G401.6 (cell line): ENCODE measurements at regions not wholly inside any gene's neighbourhood (a gene's known extent, or its start where the extent isn't known, plus 50 kb on each side); places are given as distances from the start of the nearest gene placed in this dataset.

Source experiments
- FAIRE-seq: peaks from 2 replicates; lab custom pipeline; 2012; peaks lifted over from hg19 to GRCh38; lab: Jason Lieb, UNC

DNA sequence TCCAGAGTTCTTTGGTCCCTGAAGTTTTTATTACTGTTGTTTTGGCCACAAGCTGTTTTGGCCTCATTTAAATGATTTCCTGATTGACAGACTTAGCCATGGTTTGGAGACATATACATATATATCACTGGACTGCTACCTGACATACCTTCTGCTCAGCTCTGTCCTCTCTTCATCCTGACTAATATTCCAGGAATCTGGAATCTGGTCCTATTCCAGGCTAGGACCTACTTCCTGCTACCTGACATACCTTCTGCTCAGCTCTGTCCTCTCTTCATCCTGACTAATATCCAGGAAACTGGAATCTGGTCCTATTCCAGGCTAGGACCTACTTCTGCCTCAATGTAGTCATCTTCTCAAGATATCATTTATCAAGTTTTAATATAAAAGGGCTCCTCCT, 724.4 kb upstream of the ROBO1 start:
- FAIRE-seq, result no peak

DNA sequence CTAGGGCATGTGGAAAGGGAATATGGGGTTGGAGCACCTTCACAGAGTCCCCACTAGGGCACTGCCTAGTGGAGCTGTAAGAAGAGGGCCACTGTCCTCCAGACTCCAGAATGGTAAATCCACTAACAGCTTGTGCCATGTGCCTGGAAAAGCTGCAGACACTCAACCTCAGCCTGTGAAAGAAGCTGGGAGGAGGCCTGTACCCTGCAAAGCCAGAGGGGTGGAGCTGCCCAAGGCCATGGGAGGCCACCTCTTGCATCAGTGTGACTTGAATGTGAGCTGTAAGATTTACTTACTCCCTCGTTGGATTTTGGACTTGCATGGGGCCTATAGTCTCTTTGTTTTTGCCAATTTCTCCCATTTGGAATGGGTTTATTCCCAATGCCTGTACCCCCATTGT, 705.2 kb upstream of the ROBO1 start:
- no peak for FAIRE-seq

DNA sequence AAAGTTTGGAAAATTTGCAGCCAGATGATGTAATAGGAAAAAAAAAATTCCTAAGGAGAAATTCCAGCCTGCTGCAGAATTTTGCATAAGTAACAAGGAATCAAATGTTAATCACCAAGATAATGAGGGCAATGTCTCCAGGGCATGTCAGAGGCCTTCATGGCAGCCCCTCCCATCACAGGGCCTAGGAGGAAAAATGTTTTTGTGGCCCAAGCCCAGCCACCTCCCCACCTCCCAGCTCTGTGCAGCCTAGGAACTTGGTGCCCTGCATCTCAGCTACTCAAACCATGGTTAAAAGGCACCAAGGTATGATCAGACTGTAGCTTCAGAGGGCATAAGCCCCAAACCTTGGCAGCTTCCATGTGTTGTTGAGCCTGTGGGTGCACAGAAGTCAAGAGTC, 704.7 kb upstream of the ROBO1 start:
- no peak for FAIRE-seq

DNA sequence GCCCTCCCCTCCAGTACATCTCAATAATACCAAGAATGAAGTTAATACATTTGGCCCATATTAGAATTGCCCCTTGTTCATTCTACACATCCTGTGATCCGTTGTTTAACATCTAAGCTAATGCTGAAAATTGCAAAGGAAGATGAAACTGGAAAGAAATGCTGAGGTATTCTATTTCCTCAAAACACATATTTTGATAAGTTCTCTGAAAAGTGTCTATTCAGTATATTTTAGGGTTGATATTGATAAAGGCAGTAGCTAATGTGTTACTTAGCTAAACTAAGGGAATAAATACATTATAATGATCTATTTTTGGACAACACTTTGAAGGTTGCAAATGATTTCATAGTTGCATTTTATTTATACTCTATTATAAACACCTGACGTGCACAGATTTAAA, 702.6 kb upstream of the ROBO1 start:
- no peak for FAIRE-seq

DNA sequence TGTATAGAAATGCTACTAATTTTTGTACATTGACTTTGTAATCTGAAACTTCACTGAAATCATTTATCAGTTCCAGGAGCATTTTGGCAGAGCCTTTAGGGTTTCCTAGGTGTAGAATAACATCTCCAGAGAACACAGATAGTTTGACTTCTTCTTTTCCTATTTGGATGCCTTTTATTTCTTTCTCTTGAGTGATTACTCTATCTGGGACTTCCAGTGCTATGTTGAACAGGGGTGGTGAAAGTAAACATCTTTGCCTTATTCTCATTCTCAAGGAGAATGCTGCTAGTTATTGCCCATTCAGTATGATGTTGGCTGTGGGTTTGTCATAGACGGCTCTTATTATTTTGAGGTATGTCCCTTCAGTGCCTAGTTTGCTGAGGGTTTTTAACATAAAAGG, 697.9 kb upstream of the ROBO1 start:
- no peak for FAIRE-seq

DNA sequence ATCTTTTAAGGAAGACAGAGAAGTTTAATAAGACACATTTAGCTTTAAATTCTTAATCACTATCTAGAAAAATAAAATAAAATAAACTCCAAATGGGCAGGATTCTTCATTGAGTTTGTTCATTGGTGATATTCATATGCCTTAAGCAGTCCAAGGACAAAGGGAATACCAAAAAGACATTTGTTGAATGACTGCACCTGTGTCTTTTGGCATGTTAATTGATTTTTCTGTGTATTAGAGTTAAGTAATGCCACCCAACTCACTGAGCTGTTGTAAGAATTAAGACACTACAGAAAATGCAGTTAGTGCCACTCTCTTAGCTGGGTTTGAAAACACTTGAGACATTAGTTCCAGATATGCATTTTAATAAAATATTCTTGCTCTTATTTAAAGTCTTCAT, 683.6 kb upstream of the ROBO1 start:
- no peak for FAIRE-seq

DNA sequence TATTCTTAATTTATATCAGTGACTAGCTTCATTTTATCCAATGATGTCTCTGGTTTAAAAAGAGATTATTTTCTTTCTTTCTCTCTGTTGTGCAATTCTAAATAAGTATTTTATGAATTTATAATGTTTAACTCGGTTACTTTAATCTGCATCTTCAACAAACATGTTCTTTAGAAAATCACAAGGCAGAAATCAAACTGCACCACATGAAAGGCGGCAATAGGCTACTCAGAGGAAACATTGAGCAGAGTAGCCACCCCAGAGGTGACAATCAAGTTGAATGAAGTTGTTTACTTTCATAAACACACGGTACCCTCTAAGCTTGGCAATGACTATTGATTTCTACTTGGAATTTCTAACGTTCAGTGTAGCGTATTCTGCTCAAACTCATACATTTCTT, 677.8 kb upstream of the ROBO1 start:
- no peak for FAIRE-seq

DNA sequence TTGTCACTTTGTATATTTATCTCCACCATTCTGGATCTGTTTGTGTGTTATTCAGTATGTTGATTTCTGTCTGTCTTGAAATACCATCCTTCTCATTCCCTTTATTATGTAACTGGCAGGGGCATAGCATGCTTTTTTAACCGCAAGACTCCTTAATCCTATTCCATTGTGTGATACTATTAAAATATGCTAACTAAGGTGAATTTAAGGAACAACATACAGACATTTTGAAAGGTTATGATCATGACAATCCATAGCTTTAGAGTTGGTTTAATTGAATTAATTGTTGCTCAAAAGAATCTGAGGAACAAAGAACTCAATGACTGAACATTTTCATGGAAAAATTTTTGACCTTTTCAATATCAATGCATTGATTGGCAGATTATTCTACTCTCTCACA, 677.3 kb upstream of the ROBO1 start:
- FAIRE-seq, result no peak

DNA sequence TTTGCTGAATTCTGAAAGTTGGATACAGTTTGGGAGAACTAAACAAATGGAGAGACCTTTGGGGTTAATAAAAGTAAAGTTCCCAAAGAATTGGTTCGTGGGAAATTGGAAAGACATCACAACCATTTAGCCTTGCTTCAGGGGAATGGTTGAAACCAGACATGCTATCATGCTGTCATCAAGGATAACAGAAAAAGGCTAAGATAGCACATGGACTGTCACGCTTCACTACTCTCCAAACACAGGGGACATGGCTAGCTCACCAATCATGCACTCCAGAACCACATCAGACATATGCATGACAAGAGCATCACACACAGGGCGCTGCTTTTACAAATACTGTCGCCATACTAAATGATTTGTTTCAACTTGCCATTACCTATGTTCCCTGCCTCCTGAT, 671.7 kb upstream of the ROBO1 start:
- no peak for FAIRE-seq

DNA sequence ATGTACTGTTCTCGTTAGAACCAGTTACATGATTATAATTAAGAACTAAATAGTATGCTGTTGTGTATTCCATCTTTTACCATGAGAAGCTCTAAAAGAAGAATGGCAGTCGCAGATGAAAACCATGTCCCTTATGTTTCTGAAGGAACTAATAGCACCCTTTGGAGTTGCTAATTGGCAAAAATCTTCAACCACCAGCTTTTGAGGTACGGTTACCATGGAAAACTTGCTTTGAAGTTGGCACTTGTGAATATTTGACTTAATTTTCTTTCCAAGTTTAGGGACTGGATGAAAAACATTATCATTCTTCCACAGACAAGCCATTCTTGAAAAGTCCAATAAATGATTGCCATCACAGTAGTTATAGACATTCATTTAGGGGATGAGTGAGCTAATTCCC, 666.6 kb upstream of the ROBO1 start:
- no peak for FAIRE-seq

DNA sequence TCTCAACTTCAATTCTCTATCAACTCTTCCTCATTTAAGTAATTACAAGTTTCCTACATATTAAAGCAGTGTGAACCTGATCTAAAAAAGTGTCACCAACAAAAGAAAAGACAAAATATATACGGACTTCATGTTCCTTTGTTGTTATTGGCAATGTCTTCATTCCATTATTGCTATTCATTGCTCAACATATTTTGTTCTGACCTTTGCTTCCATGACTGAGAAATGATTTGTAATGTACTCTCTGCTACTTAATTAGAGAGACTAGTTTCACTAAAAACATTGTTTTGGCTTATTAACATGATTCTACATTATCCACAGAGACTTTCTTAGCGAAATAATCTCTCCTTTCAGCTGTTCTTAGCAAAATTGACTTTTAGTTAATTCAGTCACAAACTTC, 657.2 kb upstream of the ROBO1 start:
- FAIRE-seq, result no peak

DNA sequence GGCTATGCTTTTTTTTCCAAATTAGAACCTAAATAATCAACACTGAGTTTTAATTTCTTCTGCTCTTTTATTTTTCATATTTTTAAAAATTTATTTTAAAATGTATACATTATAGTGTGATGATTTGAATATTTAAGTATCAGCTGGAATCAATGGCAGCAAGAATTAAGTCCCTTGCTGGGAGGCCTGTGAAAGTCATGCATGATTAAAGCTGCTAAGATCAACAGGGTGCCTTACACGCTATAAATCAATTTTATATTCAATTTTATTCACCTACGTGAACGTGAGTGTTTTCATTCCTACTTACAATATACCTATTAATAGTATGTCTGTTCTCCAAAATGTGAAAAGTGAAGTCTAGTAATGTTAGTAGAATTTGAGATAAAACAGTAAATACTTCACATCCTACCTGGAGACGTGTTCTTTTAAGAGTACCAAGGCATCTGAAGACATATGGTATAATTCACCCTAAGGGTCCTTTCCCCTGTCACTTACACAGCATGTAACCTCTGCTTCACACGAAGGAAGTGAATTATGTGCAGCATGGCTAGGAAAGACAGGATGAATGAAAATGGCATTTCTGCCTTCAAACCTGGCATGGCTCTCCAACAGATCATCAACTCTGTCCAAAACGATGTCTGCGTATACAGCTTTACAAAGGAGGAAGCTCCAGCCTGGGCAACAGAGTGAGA, 640.4 kb upstream of the ROBO1 start:
- no peak for FAIRE-seq

DNA sequence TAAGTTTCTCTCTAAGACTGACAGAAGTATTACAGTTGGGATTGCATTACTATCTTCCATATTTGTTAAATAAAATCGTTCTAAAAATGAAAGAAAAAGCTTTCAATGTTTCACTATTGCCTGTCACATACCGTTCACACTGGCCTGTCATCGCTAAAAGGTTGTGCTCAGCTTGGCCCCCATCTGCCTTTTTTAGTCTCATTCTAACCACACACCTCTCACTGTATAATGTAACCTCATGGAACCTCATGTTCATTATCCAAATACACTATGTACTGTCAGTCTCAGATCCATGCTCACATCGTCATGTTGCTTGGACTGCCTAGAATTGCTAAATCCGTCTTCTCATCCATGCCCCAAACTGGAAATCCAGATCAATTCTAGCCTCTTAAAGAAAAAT, 637.8 kb upstream of the ROBO1 start:
- no peak for FAIRE-seq

DNA sequence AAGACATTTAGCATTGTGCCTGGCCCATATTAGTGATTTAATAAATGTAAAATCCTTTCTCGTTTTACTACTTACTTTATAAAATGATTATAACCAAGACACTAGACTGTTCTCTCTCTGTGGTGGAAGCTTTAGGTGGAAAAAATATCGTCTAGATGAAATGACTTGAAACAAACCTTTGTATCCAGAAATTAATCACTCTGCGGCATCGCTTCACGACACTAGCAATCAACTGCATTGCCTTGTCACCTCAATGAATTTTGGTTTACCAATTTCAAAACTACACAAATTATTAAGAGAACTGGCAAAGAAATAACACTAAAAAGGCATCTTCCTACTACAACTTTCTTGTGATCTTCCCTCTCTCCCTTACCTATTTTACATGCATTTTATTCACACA, 627.2 kb upstream of the ROBO1 start:
- FAIRE-seq, result no peak

DNA sequence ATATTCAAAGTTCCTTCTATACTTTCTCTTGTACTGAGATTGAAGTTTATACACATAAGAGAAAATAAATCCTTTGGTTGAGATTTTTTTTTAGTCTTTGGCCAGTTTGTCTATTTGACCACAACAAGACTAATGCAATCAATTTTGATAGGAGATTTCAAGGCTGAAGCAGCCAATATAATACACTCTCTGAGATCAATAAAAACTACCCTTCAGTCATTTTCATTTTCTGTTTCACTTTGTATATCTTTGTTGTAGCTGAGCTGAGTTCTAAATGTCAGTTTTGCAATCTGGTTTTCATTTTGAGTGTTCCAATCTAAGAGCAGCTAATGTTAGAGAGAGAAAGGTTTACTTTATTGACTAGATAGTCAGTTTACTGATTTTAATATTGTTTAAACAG, 623.8 kb upstream of the ROBO1 start:
- FAIRE-seq, result no peak

DNA sequence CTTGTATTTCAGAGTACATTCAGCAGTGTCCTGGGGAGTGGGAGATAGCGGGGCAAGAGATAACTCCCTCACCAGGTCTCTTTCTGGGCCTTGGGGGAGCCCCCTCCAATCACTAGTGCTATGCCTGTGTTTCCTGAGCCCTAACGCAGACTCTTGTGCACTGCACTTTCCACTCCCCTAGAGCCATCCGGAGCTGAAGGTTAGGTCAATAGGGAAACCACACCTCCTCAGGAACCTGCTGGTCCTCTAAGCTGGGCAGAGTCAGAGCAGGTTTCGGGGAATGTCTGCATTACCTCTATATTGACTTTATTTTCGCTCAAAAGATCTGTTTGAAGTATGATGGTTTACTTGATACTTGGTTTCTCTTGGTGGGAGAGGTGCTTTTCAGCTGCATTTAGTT, 617.0 kb upstream of the ROBO1 start:
- no peak for FAIRE-seq

DNA sequence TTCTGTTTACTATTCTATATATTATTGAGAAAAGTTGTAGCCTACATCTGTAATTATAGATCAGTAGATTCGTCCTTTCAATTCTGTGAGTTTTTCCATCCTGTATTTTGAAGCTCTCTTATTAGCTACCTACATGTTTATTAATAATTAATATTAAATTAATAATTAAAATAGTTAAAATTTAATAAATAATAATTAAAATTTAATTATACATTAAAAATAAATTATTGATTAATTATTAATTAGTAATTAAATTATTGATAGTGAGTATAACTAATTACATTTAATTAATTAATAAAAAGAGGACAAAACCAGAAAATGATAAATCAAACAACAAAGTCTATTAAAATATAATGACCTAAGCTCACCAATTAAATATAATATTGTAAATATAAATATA, 606.6 kb upstream of the ROBO1 start:
- peak; percentile 95 for FAIRE-seq

DNA sequence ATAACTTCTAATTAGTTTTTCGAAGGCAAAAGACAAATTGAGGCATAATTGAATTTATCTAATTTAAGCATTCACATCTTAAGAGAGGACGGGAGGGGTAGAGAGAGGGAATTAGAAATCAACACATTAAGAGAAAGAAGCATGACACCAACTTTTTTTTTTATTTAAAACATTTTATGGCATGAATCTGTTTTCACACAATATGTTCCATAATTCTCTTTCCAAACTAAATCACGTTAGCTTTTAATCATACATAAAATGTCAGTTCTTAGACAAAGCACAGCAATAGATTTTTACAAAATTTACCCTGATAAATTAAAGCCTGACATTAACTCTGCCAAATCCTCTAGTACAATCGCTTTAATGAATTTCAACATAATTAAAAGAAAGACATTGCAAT, 600.8 kb upstream of the ROBO1 start:
- no peak for FAIRE-seq

DNA sequence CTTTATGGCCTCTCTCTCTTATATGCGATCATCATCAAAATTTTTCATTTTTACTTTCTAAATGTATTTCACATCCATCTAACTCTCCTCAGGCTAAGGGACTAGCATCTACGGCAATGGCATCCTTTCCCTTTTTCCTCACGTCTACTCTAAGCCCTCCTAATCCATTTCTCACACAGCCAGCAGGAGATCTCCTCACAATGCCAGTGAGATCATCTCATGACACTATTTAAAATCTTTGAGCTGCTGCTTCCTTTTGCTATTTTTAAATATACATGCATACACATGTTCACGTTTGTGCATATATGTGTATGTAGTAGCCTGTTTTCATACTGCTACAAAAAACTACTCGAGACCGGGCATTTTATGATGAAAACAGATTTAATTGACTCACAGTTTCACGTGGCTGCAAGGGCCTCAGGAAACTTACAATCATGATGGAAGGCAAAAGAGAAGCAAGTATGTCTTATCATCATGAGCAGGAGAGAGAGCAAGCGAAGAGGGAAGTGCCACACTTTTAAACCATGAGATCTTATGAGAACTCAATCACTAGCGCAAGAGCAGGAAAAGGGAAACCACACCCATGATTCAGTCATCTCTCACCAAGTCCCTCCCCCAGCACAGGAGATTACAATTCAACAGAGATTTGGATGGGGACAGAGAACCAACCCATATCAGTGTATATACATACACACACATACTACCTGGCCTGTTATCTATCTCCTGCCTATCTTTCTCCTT, 599.2 kb upstream of the ROBO1 start:
- FAIRE-seq, result no peak

DNA sequence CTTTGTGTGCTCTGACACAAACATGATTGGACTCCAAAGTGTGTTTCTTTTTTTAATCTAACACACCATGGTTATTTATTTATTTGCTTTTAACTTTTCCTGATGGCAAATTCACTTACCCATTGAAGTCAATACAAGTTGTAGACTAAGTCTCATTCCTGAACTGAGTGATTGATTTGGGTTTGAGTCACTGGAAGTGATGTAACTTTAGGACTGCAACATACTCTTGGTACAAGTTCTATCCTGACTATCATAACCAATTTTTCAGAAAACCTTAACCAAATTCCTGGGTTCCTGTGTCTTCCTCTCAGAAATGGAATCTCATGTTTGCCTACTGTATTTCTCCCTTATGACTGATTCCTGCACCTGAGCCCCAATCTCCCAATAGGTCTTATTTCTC, 590.0 kb upstream of the ROBO1 start:
- FAIRE-seq, result no peak

DNA sequence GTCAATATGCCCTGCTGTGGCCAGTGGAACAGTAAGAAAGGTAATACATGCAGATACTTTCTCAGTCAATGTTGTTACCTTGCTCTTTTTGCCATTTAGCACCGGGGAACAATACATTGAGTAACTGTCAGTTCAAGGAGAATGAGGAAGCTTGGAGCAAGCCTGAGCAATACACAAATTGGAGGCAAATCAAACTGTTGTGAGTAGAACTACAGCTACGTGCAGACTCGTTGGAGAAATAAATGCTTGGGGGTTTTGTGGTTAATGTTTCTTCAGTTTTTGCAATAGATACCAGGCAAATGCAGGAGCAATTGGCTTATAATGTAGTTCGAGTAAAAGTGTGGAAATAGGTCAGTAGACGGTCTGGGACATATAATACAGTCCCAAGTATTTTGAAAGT, 587.3 kb upstream of the ROBO1 start:
- FAIRE-seq, result no peak

DNA sequence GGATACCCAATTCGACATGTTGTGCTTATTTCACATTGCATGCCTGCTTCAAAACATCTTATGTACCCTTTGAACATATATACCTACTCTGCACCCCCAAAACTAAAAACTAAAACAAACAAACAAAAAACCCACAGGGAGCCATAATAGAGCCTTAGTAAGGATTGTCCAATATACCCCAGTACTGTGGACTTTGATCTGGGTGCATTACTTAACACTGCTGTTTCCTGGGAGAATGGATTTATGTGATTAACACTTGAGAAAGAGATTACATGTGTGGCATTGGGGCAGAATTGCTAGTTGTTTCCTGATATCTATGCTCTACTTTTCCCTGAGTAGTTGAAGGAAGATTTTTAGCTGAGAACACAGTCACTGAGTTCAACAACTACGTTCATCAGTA, 583.4 kb upstream of the ROBO1 start:
- no peak for FAIRE-seq

DNA sequence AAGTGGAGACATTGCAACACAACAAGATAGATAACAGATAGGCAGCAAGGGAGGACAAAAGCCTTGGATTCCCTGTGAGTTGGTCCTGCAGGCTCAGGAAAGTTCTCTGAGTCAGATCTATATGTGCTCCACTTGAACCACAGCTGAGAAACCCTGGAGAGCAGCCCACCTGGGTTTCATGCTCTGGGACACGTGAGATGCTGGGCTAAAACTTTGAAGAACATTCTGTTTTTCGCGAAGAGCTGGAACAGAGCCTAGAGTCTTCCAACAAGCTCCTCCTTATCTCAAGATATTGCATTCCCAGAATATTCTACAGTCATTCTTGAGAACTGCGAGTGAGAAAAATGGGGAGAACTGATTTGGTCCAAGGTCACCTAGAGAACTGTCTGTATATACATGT, 583.0 kb upstream of the ROBO1 start:
- no peak for FAIRE-seq

DNA sequence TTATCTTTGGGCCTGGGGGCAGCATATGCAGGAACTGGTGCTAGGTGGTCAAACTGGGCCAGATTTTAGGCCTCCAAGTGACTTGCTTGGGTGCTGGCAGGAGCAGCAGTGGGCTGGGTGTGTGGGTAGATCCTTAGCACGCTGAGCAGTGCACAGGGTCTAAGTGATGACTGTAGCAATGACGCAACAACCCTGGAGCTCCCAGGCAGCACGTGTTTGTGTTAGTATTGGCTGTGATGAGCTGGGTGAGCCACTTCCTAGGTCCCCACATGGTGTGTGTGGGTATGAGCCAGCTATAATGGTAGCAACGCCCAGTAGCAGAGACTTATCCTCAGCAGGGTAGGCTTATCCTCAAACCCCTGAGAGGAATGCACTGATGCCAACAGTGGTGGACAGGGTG, 570.6 kb upstream of the ROBO1 start:
- FAIRE-seq, result no peak
